Breast epithelium (tissue), 4 donors: ENCODE measurements at regions not wholly inside any gene's neighbourhood (a gene's known extent, or its start where the extent isn't known, plus 50 kb on each side); places are given as distances from the start of the nearest gene placed in this dataset.

Experiments used
- DNase-seq, 2 donors: peaks; one replicate each; pipeline ENCODE4 v3.0.0-alpha.2; 2019; ENCODE audit warnings: low spot score in 2 of 2
- H3K27ac ChIP-seq, 2 donors: fragments of 200-600 bp; sonication (generic) in 1 of 2; one replicate each; pipeline ENCODE4 v1.5.1; 2016 to 2019; ENCODE audit warnings: mild to moderate bottlenecking in 1 of 2
- H3K27me3 ChIP-seq, 2 donors: fragments of 200-600 bp; sonication (generic) in 1 of 2; one replicate each; pipeline versions ENCODE4 v1.5.1 to v1.6.0; 2017 to 2019; ENCODE audit warnings: control low read depth in 1 of 2, mild to moderate bottlenecking in 1 of 2
- H3K36me3 ChIP-seq: fragments of 200-600 bp; one replicate; pipeline ENCODE4 v1.5.1; 2019
- H3K4me1 ChIP-seq, 2 donors: fragments of 200-600 bp; sonication (generic); one replicate each; pipeline ENCODE4 v1.5.1; 2016 to 2019; ENCODE audit warnings: control low read depth in 1 of 2
- H3K4me3 ChIP-seq, 3 donors: fragments of 200-600 bp; sonication (generic); 1 replicate in 2 of 3; 2 replicates in 1 of 3; pipeline ENCODE4 v1.5.1; 2016 to 2019; ENCODE audit warnings: mild to moderate bottlenecking in 3 of 3, moderate library complexity in 2 of 3
- H3K9me3 ChIP-seq, 2 donors: fragments of 200-600 bp; sonication (generic) in 1 of 2; one replicate each; pipeline ENCODE4 v1.5.1; 2016 to 2019; ENCODE audit warnings: control low read depth in 1 of 2
- CTCF ChIP-seq, 3 donors: fragments of 450-650 bp; IDR thresholded peaks; one replicate each; pipeline ENCODE4 v1.5.1; 2016 to 2017; ENCODE audit warnings: antibody characterized with exemption in 3 of 3, mild to moderate bottlenecking in 3 of 3, moderate library complexity in 3 of 3
- POLR2A ChIP-seq: fragments of 450-650 bp; IDR thresholded peaks from one replicate; pipeline ENCODE4 v1.6.1; 2016; ENCODE audit warnings: antibody characterized with exemption, mild to moderate bottlenecking, moderate library complexity
- POLR2AphosphoS5 ChIP-seq, 3 donors: sonication (generic); formaldehyde crosslinking; IDR thresholded peaks; one replicate each; pipeline ENCODE4 v1.6.1; 2017; ENCODE audit warnings: antibody characterized with exemption in 3 of 3
- intact Hi-C: fragments of 100-400 bp; cut with DNase I; formaldehyde crosslinking; loops from one replicate; pipeline ENCODE4 v1.15.1; 2023; ENCODE audit warnings: low total_unique reads

DNA sequence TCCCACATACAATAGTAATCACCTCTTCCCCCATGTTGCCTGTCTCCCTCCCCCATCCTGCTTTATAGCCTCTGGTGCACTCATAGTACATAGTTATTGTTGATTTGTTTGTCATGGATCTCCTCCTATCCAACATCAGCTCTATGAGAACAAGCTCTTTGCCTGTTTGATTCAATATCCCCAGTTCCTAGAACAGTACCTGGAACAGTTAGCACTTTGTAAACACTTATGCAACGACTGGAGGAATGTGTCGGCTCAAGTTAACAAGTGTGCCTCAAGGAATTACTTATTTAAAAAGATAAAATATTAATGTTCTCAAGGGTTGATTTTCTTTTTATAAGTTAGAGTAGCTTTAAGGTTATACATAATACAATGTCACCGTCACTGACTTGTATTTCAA lies 271.6 kb upstream of the KAZN start:
- H3K9me3 ChIP-seq = peaks cover 4 to 10% of the 10 kb centered on the region in 2 donors
- intact Hi-C loops = no loop called here
- H3K4me1 ChIP-seq = no peaks in the 10 kb centered on the region
- H3K27ac ChIP-seq = peak overlapping the region in 1 of 2 donors; percentile 7
- H3K4me3 ChIP-seq = no peak overlapping the region
- DNase-seq = no peak
- no peaks in the 10 kb centered on the region for H3K27me3 ChIP-seq
- no peaks in the 10 kb centered on the region for H3K36me3 ChIP-seq
- no peak for TF ChIP-seq POLR2AphosphoS5 (IDR thresholded peaks at IDR 0.05)
- TF ChIP-seq CTCF (IDR thresholded peaks at IDR 0.05) = no peak
- TF ChIP-seq POLR2A = no peak

- H3K27me3 ChIP-seq = no peaks in the 10 kb centered on the region
Observed at GRCh38 chr1:14328685-14329084, 269.8 kb upstream of the KAZN start.

DNA sequence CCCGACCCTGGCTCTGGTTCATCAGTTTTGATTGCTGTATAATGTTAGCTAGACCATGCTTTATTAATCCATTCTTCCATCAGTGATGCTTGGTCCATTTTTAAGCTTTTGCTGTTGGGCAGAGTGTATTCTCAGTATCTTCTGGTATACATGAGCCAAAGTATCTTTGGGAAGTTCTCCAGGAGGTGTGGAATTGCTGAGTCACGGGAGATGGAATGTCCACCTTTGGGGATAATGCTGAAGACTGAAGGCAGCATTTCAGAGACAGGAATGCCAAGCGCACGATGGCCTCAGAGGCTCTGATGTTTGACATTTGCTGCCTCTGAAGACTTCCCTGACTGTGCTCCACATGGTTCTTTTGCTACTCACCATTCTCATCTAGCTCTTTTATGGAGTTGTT lies 266.3 kb upstream of the KAZN start:
- Histone ChIP-seq H3K27me3 (no peaks in the 10 kb centered on the region), H3K9me3 (peaks cover 4 to 10% of the 10 kb centered on the region in 2 donors)
- intact Hi-C loops = no loop called here

More at GRCh38 chr1:14328685-14329084, 269.8 kb upstream of the KAZN start:
- intact Hi-C loops = no loop called here
- H3K4me1 ChIP-seq = no peaks in the 10 kb centered on the region
- H3K27ac ChIP-seq = no peak overlapping the region
- H3K4me3 ChIP-seq = no peak overlapping the region
- TF ChIP-seq POLR2AphosphoS5 (IDR thresholded peaks at IDR 0.05) (no peak), CTCF (IDR thresholded peaks at IDR 0.05) (no peak), POLR2A (no peak)
- H3K36me3 ChIP-seq = no peaks in the 10 kb centered on the region
- DNase-seq = no peak
- H3K9me3 ChIP-seq = peaks cover 4 to 10% of the 10 kb centered on the region in 2 donors

DNA sequence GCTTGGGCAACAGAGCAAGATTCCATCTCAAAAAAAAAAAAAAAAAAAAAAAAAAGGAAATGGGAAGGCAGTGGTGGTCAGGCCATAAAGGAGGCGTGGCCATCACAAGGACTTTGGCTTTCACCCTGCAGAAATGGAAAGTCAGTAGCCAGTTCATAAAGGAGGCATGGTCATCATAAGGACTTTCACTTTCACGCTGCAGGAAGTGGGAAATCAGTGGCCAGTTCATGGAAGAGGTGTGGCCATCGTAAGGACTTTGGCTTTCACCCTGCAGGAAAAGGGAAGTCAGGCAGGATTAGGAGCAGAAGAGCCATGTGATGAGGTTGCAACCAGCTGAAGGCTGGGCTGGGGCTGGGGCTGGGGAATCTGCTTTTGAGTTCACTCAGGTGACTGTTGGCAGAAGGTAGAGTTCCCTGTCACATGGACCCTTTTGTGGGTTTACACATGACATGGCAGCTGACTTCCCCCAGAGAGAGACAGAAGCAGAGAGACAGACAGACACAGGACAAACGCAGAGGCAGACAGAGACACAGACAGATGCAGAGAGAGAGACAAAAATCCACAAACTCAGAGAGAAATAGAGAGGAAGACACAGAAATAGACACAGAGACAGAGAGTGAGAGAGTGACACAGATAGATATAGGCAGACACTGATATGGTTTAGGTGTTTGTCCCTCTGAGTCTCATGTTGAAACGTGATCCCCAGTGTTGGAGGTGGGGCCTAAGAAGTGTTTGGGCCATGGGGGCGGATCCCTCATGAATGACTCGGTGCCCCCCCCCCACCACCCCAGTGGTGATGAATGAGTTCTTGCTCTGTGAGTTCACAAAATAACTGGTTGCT lies 263.9 kb upstream of the KAZN start:
- Histone ChIP-seq H3K36me3 (no peaks in the 10 kb centered on the region), H3K9me3 (peaks cover 4 to 10% of the 10 kb centered on the region in 2 donors), H3K27ac (no peak overlapping the region), H3K27me3 (no peaks in the 10 kb centered on the region), H3K4me1 (no peaks in the 10 kb centered on the region), H3K4me3 (no peak overlapping the region)
- intact Hi-C loops = no loop called here
- DNase-seq = no peak
- TF ChIP-seq CTCF (IDR thresholded peaks at IDR 0.05) = no peak
- no peak for TF ChIP-seq POLR2AphosphoS5 (IDR thresholded peaks at IDR 0.05)
- TF ChIP-seq POLR2A = no peak

More for the DNA sequence above, 266.3 kb upstream of the KAZN start:
- Histone ChIP-seq H3K4me3 (no peak overlapping the region), H3K27ac (no peak overlapping the region), H3K36me3 (no peaks in the 10 kb centered on the region), H3K4me1 (no peaks in the 10 kb centered on the region)
- no peak for DNase-seq
- TF ChIP-seq CTCF (IDR thresholded peaks at IDR 0.05) (no peak), POLR2A (no peak), POLR2AphosphoS5 (IDR thresholded peaks at IDR 0.05) (no peak)

GRCh38 chr1:14338509-14338908 lies 260.0 kb upstream of the KAZN start:
- Histone ChIP-seq H3K27me3 (no peaks in the 10 kb centered on the region), H3K4me1 (no peaks in the 10 kb centered on the region), H3K36me3 (no peaks in the 10 kb centered on the region), H3K4me3 (no peak overlapping the region), H3K27ac (no peak overlapping the region), H3K9me3 (no peaks in the 10 kb centered on the region)
- no peak for TF ChIP-seq POLR2AphosphoS5 (IDR thresholded peaks at IDR 0.05)
- no peak for TF ChIP-seq CTCF (IDR thresholded peaks at IDR 0.05)
- TF ChIP-seq POLR2A = no peak
- intact Hi-C loops = no loop called here
- DNase-seq = no peak
